NCI-H2227 treated with DMSO at 0.1 percent for 48 hours (cell line): ENCODE measurements at regions not wholly inside any gene's neighbourhood (a gene's known extent, or its start where the extent isn't known, plus 50 kb on each side); places are given as distances from the start of the nearest gene placed in this dataset.

ENCODE experiments used
- DNase-seq: peaks from one replicate; lab custom pipeline; 2025; lab: John Stamatoyannopoulos, UW

DNA sequence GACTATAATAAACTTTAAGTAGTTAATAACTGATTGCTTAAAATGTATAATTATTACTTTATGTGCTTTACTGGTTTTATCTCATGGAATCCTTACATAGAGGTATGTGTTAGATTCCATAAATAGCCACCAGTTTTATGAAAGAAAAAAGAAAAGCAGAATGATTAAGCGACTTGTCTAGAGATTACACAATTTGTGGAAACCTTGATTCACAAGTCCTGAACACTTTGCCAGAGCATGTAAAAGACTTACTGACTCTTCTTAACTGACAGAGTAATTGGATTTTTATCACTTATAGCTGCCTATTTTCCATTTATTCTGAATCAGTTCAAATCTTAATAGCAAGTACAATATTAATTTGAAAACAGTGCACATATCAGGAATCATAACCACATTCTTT, 448.7 kb upstream of the NETO1 start:
- DNase-seq = no peak

DNA sequence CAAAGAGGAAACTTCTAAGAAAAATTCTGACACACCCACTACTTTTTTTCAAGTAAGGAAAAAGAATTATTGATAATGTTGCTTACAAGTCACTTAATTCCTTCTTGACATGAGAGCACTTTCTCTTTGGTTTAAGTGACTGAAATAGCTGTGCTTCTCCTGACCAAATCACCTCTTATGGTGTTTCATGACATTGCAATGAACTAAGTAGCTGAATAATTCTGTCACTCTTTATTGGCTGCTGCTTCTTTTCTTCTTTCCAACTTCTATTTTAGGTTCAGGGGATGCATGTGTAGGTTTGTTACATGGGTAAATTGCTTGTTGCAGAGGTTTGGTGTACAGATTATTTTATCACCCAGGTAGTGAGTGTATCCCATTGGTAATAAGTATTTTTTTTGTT, 447.6 kb upstream of the NETO1 start:
- DNase-seq = no peak

DNA sequence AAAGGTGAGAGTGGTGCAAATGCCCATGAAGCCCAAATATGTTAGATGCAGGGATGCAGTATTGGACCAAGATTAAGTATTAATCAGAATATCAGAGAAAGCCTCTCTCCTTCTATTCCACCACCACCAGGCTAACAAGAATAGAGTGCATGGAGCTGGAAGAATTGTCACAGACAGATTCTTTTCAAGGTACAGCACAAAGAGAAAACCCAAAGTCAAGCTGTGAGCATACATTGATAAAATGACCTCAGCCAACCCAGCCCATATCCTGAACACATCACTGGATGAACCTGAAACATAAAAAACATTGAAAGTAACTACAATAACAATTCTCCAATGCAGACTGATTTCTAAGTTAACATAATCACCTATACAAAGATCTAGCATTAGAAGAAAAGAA, 445.7 kb upstream of the NETO1 start:
- DNase-seq = no peak

- DNase-seq = no peak
Observed at GRCh38 chr18:73296686-73297085, 428.9 kb upstream of the NETO1 start.

GRCh38 chr18:73292156-73292555, 424.4 kb upstream of the NETO1 start:
- no peak for DNase-seq

DNA sequence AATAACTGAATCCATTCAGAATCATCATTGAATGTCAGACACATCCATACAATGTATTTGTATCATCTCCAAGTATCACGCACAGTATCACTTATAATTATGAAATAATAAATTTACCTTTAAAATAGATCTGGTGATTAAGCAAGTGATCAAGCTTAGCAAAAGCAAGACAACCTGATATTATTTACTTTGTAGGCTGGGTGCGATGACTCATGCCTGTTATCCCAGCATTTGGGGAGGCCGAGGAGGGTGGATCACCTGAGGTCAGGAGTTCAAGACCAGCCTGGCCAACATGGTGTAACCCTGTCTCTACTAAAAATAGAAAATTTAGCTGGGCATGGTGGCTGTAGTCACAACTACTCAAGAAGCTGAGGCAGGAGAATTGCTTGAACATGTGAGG, 421.0 kb upstream of the NETO1 start:
- no peak for DNase-seq

DNA sequence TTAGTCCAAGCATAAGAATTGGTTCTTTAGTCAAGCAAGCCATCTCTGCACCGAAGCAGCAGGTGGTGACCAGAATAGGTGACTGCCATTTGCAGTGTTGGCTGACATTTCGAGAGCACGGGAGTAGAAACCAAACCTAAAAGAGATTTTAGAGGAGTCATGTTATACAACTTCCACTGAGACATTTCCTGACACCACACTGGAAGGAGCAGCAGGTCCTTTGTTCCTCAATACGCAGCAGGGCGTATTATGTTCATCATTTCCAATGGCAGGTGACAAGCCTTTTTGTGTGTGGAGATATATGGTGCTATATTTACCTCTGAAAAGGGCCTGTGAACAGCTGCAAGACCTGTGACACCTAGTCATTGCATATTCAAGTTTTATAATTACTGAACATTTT, 418.8 kb upstream of the NETO1 start:
- DNase-seq = no peak

DNA sequence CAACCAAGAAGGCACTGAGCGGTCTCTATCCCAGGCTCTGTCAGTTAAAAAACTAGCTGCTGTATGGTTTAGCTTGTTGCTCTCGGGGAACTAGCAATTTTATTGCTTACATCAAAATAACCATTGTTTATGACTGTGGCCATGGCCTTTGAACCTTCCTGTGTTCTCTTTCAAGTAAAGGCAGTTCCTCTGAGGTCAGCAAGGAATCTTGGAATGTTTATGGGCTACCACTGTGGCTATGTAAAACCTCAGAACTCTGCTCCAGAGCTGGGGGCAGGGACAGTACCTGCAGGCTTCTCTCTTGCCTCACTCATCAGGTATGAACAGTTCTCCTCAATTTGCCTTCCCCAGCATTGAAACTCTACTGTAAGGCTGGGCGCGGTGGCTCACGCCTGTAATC, 416.0 kb upstream of the NETO1 start:
- no peak for DNase-seq

GRCh38 chr18:73283032-73283431, 415.2 kb upstream of the NETO1 start:
- DNase-seq = no peak

- DNase-seq = no peak
Observed at GRCh38 chr18:73279498-73279897, 411.7 kb upstream of the NETO1 start.

DNA sequence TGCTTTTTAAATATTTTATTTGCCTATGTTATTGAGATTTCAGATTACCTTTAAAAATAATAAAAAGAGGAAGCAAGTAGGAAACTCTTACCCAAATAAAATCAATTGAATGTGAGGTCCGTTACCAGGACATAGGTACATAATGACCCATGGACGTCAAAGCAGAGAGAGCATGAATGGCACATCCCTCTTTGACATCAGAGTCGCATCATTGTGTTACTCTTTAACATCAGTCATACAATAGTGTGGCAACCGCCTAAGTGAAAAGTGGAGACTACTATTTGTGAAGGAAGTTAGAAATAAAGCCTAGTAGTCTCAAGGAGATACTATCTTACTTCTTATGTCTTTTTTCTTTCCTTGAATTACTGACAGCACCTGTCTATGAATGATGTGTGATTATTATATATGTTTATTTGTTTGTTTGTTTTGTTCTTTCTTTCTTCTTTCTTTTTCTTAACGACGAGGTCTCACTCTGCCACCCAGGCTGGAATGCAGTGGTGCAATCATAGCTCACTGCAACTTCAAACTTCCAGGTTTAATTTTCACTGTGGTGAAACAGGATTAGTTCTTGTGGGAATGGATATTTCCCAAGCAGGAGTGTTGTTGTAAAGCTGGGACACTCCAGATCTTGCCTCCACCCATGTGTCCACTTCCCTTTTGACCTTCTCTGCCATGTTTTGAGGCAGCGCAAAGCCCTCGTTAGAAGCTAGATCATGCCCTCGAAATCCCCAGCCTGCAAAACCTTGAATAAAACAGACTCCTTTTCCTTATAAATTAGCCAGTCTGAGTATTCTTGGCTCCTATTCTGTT, 407.2 kb upstream of the NETO1 start:
- DNase-seq = no peak

DNA sequence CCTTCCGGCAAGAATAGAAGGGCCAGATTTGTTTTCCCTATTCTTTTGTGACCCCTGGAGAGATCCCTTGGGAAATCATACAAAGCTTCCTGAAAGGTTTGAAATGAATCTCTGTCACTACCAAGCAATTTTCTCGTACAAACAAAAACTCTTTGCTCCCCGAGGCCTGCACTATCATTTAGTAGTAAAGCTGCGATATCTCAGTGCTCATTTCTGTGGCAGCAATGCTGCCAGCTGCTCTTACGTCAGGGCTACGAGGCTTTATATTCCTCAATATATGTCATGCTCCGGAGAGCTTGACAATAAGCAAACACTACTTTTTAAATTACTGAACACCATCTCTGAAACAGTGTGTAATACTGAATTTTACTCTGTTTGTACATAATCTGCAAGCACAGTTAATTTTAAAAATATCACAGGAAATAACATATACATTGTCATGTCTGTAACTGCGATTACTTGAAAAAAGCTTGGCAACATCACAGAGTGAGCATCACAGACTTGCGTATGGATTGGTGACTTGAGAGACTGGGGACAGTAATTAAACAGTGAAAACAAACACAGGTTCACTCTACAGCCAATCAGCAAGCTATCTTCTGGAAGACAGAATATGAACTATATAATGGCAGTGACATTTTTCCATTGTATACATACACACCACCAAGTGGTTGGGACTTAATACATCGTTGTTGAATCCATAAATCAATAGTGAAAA, 403.3 kb upstream of the NETO1 start:
- no peak for DNase-seq

DNA sequence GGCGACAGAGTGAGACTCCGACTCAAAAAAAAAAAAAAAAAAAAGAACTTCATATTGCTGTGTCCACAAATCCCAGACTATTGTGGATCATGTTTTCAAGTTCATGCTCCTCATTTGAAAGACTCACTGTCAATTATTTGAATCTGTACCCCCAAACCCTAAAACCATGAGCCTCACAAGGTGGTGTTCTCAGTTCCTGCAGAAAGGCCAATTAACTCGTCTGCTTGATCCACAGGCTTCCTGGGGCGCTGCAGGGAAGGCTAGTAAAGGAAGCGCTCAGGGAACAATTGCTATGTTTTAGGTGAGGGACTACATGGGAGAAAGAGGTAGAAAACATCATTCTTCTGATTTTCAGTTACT, 396.8 kb upstream of the NETO1 start:
- DNase-seq = peak; percentile 68

DNA sequence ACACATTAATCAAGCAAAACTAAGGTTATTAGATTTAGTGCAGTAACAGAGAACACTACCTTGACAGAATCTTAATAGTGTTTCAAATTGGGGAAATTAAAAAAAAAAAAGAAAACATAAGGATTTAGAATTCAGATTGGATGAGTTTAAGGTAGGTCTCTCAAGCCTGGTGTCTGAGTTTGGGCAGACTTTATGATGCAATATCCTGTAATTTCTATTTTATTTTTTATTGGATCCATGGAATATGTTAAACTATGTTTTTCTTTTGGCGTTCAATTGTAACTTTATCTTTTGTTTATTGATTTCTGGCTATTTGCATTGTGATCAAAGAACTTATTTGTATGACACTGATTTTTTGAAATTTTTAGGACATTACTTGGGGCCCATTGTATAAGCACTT, 394.1 kb upstream of the NETO1 start:
- DNase-seq = no peak

- DNase-seq = no peak
Observed at GRCh38 chr18:73261243-73261642, 393.5 kb upstream of the NETO1 start.

DNA sequence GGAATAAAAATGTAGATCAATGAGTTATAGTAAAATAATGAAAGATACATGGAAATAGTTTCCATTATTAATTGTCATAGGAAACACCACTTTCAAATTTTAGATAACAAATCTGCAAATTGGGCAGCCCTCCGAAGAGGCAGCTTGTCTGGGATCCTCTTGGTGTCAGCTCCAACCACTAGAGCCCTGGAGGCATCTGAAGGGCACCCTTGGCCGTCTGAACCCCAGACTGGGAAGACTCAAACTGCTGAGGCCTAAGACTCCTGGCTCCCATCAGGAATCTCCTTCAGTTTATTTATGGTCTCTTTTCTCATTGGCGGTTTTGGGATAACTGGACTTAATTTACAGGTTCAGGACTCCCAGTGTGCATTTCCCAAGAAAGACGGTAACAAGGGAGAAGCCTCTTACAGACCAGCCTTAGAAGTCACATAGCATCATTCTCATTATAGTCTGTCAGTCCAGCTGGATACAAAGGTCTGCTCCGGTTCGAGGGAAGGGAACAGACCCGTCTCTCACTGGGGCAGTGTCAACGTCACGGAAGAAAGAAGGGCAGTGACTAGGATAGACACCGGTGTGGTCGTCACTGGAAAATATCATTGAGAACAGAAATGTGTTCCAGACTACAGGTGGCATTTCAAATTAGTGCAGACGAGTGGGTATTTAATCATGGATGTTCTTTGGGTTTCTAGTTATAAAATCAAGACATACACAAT, 390.7 kb upstream of the NETO1 start:
- no peak for DNase-seq

DNA sequence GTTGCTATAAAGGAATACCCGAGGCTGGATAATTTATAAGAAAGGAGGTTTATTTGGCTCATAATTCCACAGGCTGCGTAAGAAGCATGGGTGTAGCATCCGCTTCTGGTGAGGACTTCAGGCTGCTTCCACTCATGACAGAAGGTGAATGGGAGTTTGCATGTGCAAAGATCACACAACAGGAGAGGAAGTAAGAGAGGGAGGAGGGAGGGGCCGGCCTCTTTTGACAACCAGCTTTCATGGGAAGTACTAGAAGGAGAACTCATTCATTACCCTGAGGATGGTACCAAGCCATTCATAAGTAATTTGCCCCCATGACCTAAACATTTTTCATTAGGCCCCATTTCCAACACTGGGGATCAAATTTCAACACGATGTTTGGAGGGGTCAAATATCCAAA, 386.8 kb upstream of the NETO1 start:
- DNase-seq = no peak

DNA sequence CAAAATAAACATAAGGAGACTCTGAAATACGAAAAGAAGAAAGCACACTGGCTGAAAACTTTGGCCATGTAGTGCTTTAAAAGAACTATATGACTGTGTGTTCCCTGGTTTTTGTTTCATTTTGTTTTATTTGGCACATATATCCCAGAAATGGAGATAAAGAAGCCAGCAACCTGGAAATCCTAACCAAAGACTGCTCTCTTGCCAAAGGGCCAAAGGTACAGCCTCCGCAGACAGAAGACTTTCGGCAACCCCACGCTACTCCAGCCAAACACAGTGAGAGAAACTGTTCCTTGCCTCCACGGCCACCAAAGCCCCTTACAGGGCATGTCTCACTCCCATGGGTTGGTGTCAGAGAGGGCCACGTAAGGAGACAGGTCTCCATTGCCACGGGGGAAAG, 381.2 kb upstream of the NETO1 start:
- DNase-seq = no peak

GRCh38 chr18:73246763-73247162, 379.0 kb upstream of the NETO1 start:
- DNase-seq = no peak

DNA sequence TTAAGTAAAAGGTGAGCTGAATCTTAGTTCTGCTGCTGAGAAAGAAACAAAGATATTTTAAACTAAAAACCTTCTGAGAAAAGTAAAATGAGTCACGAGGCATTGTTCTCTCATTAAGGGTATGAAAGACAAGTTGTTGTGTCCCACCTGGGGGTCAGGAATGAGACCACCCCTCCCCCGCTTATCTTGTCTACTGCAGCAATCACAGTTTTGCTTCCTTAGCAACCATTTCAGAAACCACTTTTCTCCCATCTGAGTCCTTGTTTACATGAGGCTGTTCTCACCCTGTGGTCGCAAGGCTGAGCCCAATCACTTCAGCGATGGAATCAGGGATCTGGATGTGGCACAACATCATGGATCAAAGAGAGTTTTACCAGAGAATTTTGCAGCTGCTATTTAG, 377.6 kb upstream of the NETO1 start:
- no peak for DNase-seq

DNA sequence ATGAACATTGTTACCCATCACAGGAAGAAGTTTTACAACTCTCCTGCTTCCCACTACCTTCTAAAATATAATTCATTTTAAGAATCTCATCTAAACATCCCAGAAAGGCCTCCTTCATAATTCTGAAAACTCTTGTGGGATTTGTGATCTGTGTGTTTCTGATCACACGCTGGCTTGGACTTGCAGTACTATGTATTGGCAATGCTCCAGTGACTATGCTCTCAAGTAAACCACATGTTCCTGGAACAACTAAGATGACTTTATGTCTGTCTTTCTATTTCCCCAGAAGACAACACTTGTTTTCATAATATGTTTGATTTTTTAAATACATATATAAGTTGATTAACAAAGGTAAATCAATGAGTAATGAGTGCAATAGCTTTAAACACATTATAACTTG, 376.6 kb upstream of the NETO1 start:
- no peak for DNase-seq

DNA sequence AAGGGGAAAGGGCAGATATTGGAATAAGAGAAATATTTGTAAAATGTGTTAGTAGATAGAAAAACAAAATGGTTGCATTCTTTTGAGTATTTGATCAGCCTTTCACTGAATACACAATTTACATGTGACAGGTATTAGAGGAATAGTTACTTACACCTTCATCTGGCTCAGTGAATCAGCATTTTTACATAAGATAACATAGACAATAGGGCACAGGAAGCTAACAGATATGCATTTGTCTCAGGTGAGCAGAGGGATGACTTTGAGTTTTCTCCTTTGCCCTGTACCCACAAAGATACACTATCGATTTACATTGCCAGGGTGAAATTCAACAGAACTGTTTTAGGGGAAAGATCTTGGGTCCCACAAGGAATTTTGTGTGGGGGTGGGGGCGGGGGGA, 373.1 kb upstream of the NETO1 start:
- no peak for DNase-seq

GRCh38 chr18:73235921-73236320, 368.1 kb upstream of the NETO1 start:
- no peak for DNase-seq
